Medulla oblongata (tissue), 1 donor: ENCODE measurements at regions not wholly inside any gene's neighbourhood (a gene's known extent, or its start where the extent isn't known, plus 50 kb on each side); places are given as distances from the start of the nearest gene placed in this dataset.

Source experiments
- DNase-seq: peaks from one replicate; pipeline ENCODE4 v3.0.0-alpha.2; 2015; ENCODE audit errors: extremely low spot score

- DNase-seq = no peak
Measured at GRCh38 chr9:81532251-81532650, 157.1 kb downstream of the TLE1 start.

- no peak for DNase-seq
Measured at GRCh38 chr9:81531511-81531910, 157.8 kb downstream of the TLE1 start.

- DNase-seq = no peak
Measured at GRCh38 chr9:81530846-81531245, 158.5 kb downstream of the TLE1 start.

DNA sequence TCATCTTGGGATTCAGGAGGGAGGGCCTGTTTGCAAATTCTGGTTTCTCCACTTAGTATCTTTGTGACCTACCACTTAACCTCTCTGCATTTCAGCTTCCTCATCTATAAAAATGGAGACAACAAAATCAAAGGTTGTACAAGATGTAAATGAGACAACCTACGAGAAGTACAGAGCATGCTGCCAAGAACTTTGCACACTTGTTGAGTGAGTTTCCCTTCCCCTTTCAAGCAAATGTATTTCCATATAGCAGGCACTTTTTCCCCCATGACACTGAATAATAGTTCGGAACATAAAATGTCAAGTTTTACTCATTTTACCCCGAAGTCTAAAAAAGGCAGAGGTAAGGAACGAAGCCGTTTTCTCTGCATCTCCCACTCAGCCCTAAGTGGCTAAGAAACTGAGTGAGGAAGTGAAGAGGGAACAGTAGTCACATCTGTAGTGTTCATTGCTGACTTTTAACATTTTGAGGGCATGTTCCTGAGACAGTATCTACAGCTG is 159.0 kb downstream of the TLE1 start:
- no peak for DNase-seq

- DNase-seq = no peak
Measured at GRCh38 chr9:81529556-81530193, 159.7 kb downstream of the TLE1 start.

DNA sequence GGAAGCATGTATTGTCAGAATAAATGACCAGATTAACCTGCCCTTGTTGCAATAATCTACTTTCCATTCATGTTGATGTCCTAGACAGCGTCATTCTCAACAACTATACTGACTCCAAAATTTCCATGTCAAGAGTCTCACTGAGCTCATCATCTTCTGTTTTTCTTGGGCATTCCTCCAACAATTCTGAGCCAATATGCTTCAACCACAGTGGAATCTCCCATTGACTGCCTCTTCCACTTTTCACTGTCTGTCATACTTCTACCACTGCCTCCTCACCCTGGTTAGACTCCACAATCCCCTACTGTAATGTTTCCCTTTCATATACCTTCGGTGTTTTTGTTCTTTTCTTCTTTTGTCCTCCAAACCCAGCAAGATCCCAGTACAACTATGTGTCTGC is 162.8 kb downstream of the TLE1 start:
- no peak for DNase-seq

DNA sequence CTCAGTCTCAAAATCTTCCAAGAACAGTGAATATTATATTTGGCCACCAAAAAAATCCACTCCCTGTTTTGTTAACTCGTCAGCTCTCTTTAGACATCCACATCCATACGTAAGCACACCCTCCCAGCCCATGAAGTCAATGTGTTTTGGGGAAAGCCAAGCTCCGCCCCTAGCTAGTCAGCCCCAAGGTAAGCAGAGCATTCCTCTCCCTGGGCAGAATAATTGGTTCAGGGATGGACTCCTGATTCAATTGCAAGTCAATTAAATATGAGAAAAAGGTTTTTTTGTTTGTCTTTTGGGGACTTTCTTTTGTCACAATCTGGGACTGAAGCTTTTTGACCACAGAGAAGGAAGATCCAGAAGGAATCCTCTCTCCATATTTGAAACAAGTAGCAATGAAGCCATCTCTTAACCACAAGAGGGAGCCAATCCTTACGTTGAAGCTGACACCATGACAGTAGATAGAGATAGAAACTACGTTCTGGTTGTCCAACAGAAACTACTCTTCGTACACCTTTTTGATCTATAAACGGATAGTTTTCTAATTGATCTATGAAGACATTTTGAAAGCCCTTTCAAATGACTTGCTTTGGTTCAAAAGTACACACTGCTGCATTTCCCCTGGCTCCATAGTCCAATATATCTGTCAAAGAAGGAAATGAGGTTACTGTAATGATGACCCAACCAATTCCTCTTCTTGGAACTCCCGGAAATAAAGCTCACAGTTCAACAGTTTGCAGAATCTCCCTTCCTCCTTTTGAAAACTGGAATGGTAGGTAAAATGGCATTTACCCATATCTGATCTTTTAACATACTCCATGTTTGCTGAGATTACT is 166.4 kb downstream of the TLE1 start:
- peak; percentile 77 for DNase-seq

GRCh38 chr9:81521892-81522291 is 167.5 kb downstream of the TLE1 start:
- no peak for DNase-seq

DNA sequence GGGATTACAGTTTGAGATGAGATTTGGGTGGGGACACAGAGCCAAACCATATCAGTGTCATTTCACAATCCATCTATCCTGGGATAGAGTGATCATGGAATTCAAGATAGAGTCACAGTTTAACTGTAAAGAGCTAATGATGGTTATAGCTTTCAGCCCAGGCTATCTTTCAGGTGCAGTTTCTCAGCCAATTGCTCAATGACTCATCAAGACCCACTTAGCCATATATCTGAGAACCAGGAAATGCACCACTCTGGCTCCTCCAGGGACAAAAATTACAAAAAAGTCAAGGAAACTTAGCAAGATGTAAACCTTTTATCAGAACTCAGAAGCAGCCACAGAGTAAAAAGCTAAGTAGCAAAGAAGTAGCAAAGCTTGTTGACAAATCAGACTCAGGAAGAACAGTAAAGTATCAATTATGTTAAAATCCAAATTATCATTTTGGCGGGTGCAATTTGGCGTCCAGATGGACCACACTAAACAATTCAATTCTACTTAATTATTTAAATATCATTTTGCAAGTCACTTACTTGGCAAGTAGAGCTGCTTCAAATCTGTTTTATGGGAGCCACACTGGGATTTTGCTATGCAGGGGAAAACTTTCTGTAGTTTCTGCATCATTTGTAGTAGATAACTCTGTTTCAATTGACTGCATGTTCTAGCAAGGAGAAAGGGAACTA is 169.4 kb downstream of the TLE1 start:
- no peak for DNase-seq

DNA sequence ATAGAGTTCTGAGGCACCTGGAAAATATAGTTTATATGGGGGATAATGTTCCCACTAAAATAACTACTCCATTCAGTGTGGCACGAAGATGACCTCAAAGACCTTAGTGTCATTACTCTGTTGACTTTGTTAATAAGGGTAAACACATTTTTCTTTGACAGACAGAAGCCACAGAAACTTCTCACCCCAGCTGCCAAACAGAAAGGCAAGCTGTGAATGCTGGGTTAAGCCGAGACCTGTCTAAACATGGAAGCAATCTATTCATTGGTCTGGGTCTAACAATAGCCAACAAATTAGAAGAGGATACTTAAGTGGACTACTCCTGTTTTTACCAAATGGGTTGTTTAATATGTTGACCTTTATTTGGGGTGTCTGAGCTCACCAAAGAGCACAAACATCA is 171.4 kb downstream of the TLE1 start:
- no peak for DNase-seq

DNA sequence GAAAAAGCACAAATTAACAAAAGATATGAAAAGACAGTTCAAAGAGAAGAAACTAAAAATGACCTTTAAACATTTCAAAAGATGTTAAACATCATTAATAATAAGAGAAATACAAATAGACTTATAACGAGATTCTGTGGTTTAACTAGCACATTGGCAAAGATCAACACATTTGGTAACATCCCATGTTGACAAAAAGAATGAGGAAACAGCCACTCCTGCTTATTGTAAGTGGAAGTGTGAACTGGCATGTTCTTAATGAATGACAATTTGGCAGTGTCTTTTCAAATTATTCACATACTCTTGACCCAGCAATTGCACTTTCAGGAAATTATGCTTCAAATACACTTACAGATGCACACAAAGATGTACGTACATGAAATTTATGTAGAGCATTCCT is 176.3 kb downstream of the TLE1 start:
- DNase-seq = no peak

DNA sequence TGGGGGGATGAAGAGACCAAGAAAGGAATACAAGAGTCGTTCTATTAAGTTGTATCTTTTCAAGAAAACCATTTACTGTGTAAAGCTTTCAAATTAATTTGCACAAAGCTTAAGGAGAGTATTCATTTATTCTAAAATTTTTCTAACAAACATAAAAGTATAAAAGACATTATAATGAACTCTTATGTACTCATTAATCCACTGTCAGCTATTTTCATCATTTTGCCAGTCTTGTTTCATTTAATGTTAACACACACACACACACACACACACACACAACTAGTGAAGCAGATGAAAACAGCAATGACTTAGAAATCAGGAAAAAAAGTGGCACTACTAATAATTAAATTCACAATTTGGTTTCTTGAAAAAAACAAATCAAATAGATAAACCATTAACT is 176.7 kb downstream of the TLE1 start:
- DNase-seq = no peak

DNA sequence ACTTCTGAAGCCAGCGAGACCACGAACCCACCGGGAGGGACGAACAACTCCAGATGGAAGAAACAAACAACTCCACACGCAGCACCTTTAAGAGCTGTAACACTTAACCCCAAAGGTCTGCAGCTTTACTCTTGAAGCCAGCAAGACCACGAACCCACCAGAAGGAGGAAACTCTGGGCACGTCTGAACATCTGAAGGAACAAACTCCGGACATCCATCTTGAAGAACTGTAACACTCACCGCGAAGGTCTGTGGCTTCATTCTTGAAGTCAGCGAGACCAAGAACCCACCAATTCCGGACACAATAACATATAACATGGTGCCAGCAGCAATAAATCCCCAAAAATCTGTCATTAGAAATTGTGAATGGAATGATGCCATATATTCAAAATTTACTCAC is 180.9 kb downstream of the TLE1 start:
- no peak for DNase-seq

GRCh38 chr9:81506941-81507864 is 182.1 kb downstream of the TLE1 start:
- no peak for DNase-seq

- no peak for DNase-seq
Measured at GRCh38 chr9:81499594-81499993, 189.8 kb downstream of the TLE1 start.

DNA sequence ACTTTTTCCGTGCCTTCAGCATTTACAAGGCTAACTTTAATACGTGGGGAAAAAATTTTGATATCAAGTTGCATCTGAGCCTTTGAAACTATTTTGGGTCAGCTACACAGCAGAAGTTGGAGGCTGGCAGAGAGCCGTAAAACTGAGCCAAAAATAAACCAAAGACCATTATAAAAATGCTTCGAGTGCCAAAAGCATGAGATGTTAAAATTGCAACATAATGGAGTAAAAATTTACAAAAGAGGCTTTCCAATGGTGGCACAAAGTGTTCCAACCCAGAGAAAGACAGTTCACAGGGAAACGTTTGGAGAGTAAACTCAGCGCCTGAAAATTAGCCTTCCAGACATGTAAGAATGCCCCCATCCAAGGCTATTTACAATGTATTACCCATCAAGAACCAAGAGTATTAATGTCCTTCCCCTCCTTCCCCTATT is 190.3 kb downstream of the TLE1 start:
- no peak for DNase-seq

DNA sequence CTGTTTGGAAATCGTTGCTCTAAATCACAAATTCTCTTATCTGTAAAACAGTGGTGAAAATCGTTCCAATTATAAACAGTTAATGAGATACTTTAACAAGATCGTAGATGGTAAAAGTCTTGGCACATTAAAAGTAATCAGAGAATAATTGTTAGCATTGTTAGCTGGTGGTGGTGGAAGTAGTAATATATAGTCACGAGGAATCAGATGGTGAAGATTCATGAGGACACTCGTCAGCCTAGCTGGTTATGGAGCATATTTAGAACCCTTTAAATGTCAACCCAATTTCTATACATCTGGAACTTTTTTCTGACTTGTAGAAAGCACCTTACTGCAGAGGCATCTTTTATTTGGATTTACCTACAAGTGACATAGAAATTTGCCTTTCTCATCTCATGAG is 190.8 kb downstream of the TLE1 start:
- no peak for DNase-seq

DNA sequence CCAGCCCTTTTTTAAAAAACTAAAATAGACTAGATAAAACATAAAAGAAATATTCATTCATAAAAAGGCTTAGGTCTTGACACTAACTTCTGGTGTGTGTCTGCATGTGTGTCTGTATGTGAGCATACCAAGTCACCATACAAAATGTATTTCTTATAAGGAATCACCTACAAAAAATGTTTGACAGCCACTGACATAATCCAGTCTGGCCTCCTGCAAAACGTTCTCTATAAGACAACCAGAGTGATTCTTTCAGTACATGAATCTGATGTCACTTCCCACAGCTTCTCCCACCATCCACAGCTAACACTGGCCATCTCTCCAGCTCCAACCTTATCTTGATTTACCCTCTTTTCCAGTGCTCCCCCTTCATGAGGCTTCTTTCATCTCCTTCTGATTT is 192.3 kb downstream of the TLE1 start:
- DNase-seq = no peak

DNA sequence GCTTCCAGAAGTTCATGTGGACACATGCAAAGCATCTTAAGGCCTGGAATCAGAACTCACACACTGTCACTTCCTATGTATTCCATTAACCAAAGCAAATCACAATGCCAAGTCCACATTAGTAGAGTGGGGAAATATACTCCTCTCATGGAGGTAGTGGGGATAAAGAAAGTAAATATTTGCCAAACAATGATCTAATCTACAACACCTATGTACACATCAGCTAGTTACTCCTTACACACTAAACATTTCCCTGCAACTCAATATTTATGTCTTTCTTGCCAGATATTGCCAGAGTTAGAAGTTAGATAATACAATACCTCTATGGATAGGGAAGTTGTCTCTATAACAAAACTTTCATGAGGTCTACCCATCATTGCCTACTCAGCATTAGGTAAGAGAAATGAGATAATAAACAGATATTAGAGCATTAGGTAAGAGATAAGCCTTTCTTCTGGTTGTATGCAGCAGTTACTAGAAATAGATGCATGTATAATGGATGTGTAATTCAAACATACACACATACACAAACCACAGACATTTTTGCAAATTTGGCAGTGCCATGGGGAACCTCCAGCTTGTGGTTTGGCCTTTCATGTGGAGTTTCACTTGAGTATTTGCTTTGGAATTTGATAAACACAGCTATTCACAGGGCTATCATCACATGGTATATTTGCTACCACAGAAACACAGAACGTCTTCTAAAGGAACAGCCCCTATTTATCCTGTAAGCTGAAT is 196.5 kb downstream of the TLE1 start:
- no peak for DNase-seq

- no peak for DNase-seq
Measured at GRCh38 chr9:81490605-81491331, 198.6 kb downstream of the TLE1 start.
